Hematopoietic multipotent progenitor cell treated with erythropoietin and hydrocortisone succinate and interleukin-3 and kit ligand, for 6 days (in vitro differentiated cells): ENCODE measurements at regions not wholly inside any gene's neighbourhood (a gene's known extent, or its start where the extent isn't known, plus 50 kb on each side); places are given as distances from the start of the nearest gene placed in this dataset.
"Not testable (repeated sequence)": the region's sequence is repeated elsewhere in the genome, so short reads cannot be mapped to it uniquely, and the experiment has no call there.

ENCODE experiments used
- DNase-seq: peaks from one replicate; pipeline ENCODE4 v3.0.0-alpha.2; 2015

GRCh38 chr21:35183389-35183788 is 134.3 kb upstream of the RUNX1 start:
- not testable (repeated sequence) for DNase-seq

GRCh38 chr21:35179990-35180540 is 131.0 kb upstream of the RUNX1 start:
- DNase-seq: no peak

GRCh38 chr21:35178827-35179226 is 129.7 kb upstream of the RUNX1 start:
- DNase-seq: no peak

- DNase-seq: no peak
Measured at GRCh38 chr21:35178098-35178497, 129.0 kb upstream of the RUNX1 start.

GRCh38 chr21:35172231-35172630 is 123.1 kb upstream of the RUNX1 start:
- DNase-seq: peak; percentile 36

- no peak for DNase-seq
Measured at GRCh38 chr21:35171385-35171784, 122.3 kb upstream of the RUNX1 start.

GRCh38 chr21:35170818-35171217 is 121.7 kb upstream of the RUNX1 start:
- no peak for DNase-seq

- no peak for DNase-seq
Measured at GRCh38 chr21:35170244-35170643, 121.1 kb upstream of the RUNX1 start.

- no peak for DNase-seq
Measured at GRCh38 chr21:35169574-35169973, 120.5 kb upstream of the RUNX1 start.

- DNase-seq: no peak
Measured at GRCh38 chr21:35168735-35169134, 119.6 kb upstream of the RUNX1 start.

- no peak for DNase-seq
Measured at GRCh38 chr21:35164971-35165483, 115.9 kb upstream of the RUNX1 start.

- DNase-seq: no peak
Measured at GRCh38 chr21:35164380-35164779, 115.3 kb upstream of the RUNX1 start.

GRCh38 chr21:35163411-35163810 is 114.3 kb upstream of the RUNX1 start:
- no peak for DNase-seq

- no peak for DNase-seq
Measured at GRCh38 chr21:35162831-35163230, 113.7 kb upstream of the RUNX1 start.

- DNase-seq: no peak
Measured at GRCh38 chr21:35159881-35160280, 110.8 kb upstream of the RUNX1 start.

GRCh38 chr21:35157374-35157773 is 108.3 kb upstream of the RUNX1 start:
- peak; percentile 21 for DNase-seq

GRCh38 chr21:35156293-35157278 is 107.5 kb upstream of the RUNX1 start:
- DNase-seq: no peak

- no peak for DNase-seq
Measured at GRCh38 chr21:35154788-35155187, 105.7 kb upstream of the RUNX1 start.

GRCh38 chr21:35153671-35154070 is 104.6 kb upstream of the RUNX1 start:
- DNase-seq: no peak

GRCh38 chr21:35150562-35151226 is 101.6 kb upstream of the RUNX1 start:
- no peak for DNase-seq

GRCh38 chr21:35149698-35150097 is 100.6 kb upstream of the RUNX1 start:
- DNase-seq: no peak

- DNase-seq: no peak
Measured at GRCh38 chr21:35147439-35147838, 98.3 kb upstream of the RUNX1 start.

GRCh38 chr21:35145626-35146233 is 96.6 kb upstream of the RUNX1 start:
- DNase-seq: no peak
